K562 (cell line): ENCODE measurements at regions not wholly inside any gene's neighbourhood (a gene's known extent, or its start where the extent isn't known, plus 50 kb on each side); places are given as distances from the start of the nearest gene placed in this dataset.
"Not testable (repeated sequence)": the region's sequence is repeated elsewhere in the genome, so short reads cannot be mapped to it uniquely, and the experiment has no call there.

Experiments used
- ASH1L ChIP-seq: fragments of 450-650 bp; IDR thresholded peaks from 2 replicates; pipeline ENCODE4 v1.6.1; 2018; ENCODE audit warnings: borderline replicate concordance, mild to moderate bottlenecking, low read depth; ENCODE audit not compliant: partially characterized antibody
- HDAC3 ChIP-seq: fragments of 450-650 bp; IDR thresholded peaks from 2 replicates; pipeline ENCODE4 v1.6.1; 2018; ENCODE audit warnings: borderline replicate concordance, mild to moderate bottlenecking, moderate library complexity; ENCODE audit not compliant: partially characterized antibody
- JUNB ChIP-seq: fragments of 450-650 bp; formaldehyde crosslinking; conservative IDR thresholded peaks from 2 replicates; pipeline ENCODE4 v1.4.0; 2020; ENCODE audit warnings: mild to moderate bottlenecking
- MAFG ChIP-seq: fragments of 450-650 bp; conservative IDR thresholded peaks from 2 replicates; pipeline ENCODE4 v1.6.1; 2016; ENCODE audit warnings: missing genetic modification characterization, missing compliant biosample characterization
- U2AF2 ChIP-seq: fragments of 200-400 bp; formaldehyde crosslinking; optimal IDR thresholded peaks from 2 replicates; pipeline ENCODE3; 2017; ENCODE audit warnings: low read depth, mild to moderate bottlenecking, low read length
- ZFX ChIP-seq: sonication (generic); formaldehyde crosslinking; IDR thresholded peaks from 2 replicates; pipeline ENCODE4 v1.8.0; 2022; ENCODE audit warnings: mild to moderate bottlenecking, missing genetic modification reagents, moderate library complexity
- TF ChIP-seq, protein P1 (sequence below): sonication (generic); formaldehyde crosslinking; IDR thresholded peaks from 2 replicates; pipeline ENCODE4 v1.5.0; 2020; ENCODE audit warnings: missing genetic modification reagents
- TF ChIP-seq, protein P2 (sequence below), 2 experiments: fragments of 450-650 bp; formaldehyde crosslinking in 1 of 2; IDR thresholded peaks; 2 replicates each; pipeline versions ENCODE4 v1.4.0 to v1.6.1; 2014 to 2020; ENCODE audit warnings: mild to moderate bottlenecking in 2 of 2, borderline replicate concordance in 1 of 2, low read depth in 1 of 2

DNA sequence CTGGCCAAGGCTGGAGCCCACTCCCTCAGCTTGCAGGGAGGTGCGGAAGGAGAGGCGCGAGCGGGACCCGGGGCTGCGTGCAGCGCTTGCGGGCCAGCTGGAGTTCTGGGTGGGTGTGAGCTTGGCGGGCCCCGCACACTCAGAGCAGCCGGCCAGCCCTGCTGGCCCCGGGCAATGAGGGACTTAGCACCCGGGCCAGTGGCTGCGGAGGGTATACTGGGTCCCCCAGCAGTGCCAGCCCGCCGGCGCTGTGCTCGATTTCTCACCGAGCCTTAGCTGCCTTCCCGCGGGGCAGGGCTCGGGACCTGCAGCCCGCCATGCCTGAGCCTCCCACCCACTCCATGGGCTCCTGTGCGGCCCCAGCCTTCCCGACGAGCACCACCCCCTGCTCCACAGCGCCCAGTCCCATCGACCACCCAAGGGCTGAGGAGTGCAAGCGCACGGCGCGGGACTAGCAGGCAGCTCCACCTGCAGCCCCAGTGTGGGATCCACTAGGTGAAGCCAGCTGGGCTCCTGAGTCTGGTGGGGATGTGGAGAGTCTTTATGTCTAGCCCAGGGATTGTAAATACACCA is 1233.7 kb upstream of the GYPC start:
- not testable (repeated sequence) for TF ChIP-seq ASH1L; JUNB (CRISPR knock-in tag); HDAC3; ZFX (CRISPR knock-in tag); MAFG (tag); U2AF2
- TF ChIP-seq, protein P1, sequence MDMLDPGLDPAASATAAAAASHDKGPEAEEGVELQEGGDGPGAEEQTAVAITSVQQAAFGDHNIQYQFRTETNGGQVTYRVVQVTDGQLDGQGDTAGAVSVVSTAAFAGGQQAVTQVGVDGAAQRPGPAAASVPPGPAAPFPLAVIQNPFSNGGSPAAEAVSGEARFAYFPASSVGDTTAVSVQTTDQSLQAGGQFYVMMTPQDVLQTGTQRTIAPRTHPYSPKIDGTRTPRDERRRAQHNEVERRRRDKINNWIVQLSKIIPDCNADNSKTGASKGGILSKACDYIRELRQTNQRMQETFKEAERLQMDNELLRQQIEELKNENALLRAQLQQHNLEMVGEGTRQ (CRISPR knock-in tag): not testable (repeated sequence)
- TF ChIP-seq, protein P2, sequence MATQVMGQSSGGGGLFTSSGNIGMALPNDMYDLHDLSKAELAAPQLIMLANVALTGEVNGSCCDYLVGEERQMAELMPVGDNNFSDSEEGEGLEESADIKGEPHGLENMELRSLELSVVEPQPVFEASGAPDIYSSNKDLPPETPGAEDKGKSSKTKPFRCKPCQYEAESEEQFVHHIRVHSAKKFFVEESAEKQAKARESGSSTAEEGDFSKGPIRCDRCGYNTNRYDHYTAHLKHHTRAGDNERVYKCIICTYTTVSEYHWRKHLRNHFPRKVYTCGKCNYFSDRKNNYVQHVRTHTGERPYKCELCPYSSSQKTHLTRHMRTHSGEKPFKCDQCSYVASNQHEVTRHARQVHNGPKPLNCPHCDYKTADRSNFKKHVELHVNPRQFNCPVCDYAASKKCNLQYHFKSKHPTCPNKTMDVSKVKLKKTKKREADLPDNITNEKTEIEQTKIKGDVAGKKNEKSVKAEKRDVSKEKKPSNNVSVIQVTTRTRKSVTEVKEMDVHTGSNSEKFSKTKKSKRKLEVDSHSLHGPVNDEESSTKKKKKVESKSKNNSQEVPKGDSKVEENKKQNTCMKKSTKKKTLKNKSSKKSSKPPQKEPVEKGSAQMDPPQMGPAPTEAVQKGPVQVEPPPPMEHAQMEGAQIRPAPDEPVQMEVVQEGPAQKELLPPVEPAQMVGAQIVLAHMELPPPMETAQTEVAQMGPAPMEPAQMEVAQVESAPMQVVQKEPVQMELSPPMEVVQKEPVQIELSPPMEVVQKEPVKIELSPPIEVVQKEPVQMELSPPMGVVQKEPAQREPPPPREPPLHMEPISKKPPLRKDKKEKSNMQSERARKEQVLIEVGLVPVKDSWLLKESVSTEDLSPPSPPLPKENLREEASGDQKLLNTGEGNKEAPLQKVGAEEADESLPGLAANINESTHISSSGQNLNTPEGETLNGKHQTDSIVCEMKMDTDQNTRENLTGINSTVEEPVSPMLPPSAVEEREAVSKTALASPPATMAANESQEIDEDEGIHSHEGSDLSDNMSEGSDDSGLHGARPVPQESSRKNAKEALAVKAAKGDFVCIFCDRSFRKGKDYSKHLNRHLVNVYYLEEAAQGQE (IDR thresholded peaks at IDR 0.05; ENCODE audit: borderline replicate concordance): not testable (repeated sequence)
- TF ChIP-seq, protein P2 (CRISPR knock-in tag; IDR thresholded peaks at IDR 0.05; ENCODE audit: low read depth): not testable (repeated sequence)
